ENCODE measurements at regions not wholly inside any gene's neighbourhood (a gene's known extent, or its start where the extent isn't known, plus 50 kb on each side); places are given as distances from the start of the nearest gene placed in this dataset.

- TF ChIP-seq HMGA2 (CRISPR knock-in tag; IDR thresholded peaks at IDR 0.05) (no peak), ZNF232 (CRISPR knock-in tag; IDR thresholded peaks at IDR 0.05) (no peak), GRHL2 (CRISPR knock-in tag; IDR thresholded peaks at IDR 0.05; ENCODE audit: insufficient replicate concordance, severe bottlenecking) (no peak), TP53 (CRISPR knock-in tag; IDR thresholded peaks at IDR 0.05) (no peak), ZNF532 (CRISPR knock-in tag; IDR thresholded peaks at IDR 0.05; ENCODE audit: borderline replicate concordance) (no peak)
- TF ChIP-seq, protein P1, sequence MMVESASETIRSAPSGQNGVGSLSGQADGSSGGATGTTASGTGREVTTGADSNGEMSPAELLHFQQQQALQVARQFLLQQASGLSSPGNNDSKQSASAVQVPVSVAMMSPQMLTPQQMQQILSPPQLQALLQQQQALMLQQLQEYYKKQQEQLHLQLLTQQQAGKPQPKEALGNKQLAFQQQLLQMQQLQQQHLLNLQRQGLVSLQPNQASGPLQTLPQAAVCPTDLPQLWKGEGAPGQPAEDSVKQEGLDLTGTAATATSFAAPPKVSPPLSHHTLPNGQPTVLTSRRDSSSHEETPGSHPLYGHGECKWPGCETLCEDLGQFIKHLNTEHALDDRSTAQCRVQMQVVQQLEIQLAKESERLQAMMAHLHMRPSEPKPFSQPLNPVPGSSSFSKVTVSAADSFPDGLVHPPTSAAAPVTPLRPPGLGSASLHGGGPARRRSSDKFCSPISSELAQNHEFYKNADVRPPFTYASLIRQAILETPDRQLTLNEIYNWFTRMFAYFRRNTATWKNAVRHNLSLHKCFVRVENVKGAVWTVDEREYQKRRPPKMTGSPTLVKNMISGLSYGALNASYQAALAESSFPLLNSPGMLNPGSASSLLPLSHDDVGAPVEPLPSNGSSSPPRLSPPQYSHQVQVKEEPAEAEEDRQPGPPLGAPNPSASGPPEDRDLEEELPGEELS (CRISPR knock-in tag; IDR thresholded peaks at IDR 0.05), result no peak
- TF ChIP-seq, protein P2, sequence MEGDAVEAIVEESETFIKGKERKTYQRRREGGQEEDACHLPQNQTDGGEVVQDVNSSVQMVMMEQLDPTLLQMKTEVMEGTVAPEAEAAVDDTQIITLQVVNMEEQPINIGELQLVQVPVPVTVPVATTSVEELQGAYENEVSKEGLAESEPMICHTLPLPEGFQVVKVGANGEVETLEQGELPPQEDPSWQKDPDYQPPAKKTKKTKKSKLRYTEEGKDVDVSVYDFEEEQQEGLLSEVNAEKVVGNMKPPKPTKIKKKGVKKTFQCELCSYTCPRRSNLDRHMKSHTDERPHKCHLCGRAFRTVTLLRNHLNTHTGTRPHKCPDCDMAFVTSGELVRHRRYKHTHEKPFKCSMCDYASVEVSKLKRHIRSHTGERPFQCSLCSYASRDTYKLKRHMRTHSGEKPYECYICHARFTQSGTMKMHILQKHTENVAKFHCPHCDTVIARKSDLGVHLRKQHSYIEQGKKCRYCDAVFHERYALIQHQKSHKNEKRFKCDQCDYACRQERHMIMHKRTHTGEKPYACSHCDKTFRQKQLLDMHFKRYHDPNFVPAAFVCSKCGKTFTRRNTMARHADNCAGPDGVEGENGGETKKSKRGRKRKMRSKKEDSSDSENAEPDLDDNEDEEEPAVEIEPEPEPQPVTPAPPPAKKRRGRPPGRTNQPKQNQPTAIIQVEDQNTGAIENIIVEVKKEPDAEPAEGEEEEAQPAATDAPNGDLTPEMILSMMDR (IDR thresholded peaks at IDR 0.05), result no peak
- ATAC-seq (no peak), DNase-seq (ENCODE audit: low spot score) (no peak)
- Mint-ChIP-seq H3K27me3 (ENCODE audit: low read depth) (no peaks in the 10 kb centered on the region; the same call in 1 of the 2 replicates), H3K36me3 (0 out of 2 replicates have a peak, but pooled peaks cover 5% of the 10 kb centered on the region), H3K9me3 (peaks cover 34% of the 10 kb centered on the region), H3K27ac (no peak overlapping the region), H3K4me3 (no peak overlapping the region), H3K4me1 (no peaks in the 10 kb centered on the region)
- POLR2A ChIA-PET, result no interaction called here
- CTCF ChIA-PET, result no interaction called here
These were observed 457.3 kb upstream of the ISX start for GRCh38 chr22:34608540-34609115.

DNA sequence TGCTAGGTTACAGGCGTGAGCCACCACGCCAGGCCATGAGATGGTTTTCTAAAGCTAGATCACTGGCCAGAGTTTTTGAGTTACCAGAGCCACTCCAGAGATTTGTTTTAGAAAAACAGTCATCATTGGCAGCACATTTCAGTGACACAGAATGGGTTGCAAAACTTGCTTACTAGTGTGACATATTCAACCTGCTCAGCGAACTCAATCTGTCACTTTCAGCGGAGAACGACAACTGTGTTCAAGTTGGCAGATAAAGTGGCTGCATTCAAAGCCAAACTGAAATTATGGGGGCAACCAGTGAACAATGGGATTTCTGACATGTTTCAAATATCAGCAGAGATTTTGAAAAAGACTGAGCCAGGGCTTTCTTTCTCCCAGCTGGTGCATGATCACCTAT lies 456.3 kb upstream of the ISX start:
- Mint-ChIP-seq H3K27me3 (ENCODE audit: low read depth) (peaks cover 3% of the 10 kb centered on the region), H3K36me3 (0 out of 2 replicates have a peak, but pooled peaks cover 5% of the 10 kb centered on the region), H3K27ac (no peak overlapping the region), H3K4me1 (no peaks in the 10 kb centered on the region), H3K9me3 (peaks cover 34% of the 10 kb centered on the region), H3K4me3 (no peak overlapping the region)
- no peak for TF ChIP-seq FOXP1 (CRISPR knock-in tag; IDR thresholded peaks at IDR 0.05; ENCODE audit: borderline replicate concordance)
- TF ChIP-seq ZNF121 (CRISPR knock-in tag; IDR thresholded peaks at IDR 0.05), result no peak
- no peak for TF ChIP-seq NFATC4 (CRISPR knock-in tag; IDR thresholded peaks at IDR 0.05)
- no peak for TF ChIP-seq CREB1 (CRISPR knock-in tag; IDR thresholded peaks at IDR 0.05)
- TF ChIP-seq, protein P3, sequence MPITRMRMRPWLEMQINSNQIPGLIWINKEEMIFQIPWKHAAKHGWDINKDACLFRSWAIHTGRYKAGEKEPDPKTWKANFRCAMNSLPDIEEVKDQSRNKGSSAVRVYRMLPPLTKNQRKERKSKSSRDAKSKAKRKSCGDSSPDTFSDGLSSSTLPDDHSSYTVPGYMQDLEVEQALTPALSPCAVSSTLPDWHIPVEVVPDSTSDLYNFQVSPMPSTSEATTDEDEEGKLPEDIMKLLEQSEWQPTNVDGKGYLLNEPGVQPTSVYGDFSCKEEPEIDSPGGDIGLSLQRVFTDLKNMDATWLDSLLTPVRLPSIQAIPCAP (CRISPR knock-in tag; IDR thresholded peaks at IDR 0.05), result no peak
- TF ChIP-seq NR2C2 (CRISPR knock-in tag; IDR thresholded peaks at IDR 0.05), result no peak
- no peak for TF ChIP-seq TEAD1 (CRISPR knock-in tag; IDR thresholded peaks at IDR 0.05)
- ATAC-seq (no peak), DNase-seq (ENCODE audit: low spot score) (no peak)
- POLR2A ChIA-PET, result no interaction called here
- CTCF ChIA-PET, result no interaction called here

DNA sequence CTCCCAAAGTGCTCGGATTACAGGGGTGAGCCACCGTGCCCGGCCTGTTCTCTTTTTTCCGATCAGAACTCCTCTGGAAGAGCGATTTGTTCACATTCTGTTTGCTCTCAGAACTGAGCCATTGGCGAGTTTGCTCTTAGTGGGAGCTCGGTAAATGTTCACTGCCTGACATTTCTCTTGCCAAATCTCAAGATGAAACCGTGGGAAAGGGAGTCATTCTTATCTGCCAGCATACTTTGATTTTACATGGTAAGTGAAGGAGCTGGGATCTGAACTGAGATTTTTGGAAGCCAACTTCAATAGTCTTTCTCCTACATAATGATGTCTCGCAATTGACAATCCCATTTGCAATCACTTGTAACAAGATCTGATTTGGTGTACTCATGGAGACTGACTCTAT lies 445.8 kb upstream of the ISX start:
- POLR2A ChIA-PET, result no interaction called here
- no peak for ATAC-seq

More for the DNA sequence above, 445.8 kb upstream of the ISX start:
- H3K9me3 Mint-ChIP-seq, result 0 out of 2 replicates have a peak, but pooled peaks cover 3% of the 10 kb centered on the region
- H3K36me3 Mint-ChIP-seq, result peaks cover 2% of the 10 kb centered on the region
- no peak overlapping the region for H3K27ac Mint-ChIP-seq
- H3K4me3 Mint-ChIP-seq, result no peak overlapping the region
- TF ChIP-seq IRF2 (CRISPR knock-in tag; IDR thresholded peaks at IDR 0.05; ENCODE audit: borderline replicate concordance, low read depth) (no peak), ZNF121 (CRISPR knock-in tag; IDR thresholded peaks at IDR 0.05) (no peak), NR2C2 (CRISPR knock-in tag; IDR thresholded peaks at IDR 0.05) (no peak)
- H3K4me1 Mint-ChIP-seq, result 0 out of 2 replicates have a peak, but pooled peaks cover 3% of the 10 kb centered on the region
- no peaks in the 10 kb centered on the region for H3K27me3 Mint-ChIP-seq (ENCODE audit: low read depth)
- CTCF ChIA-PET, result no interaction called here
- DNase-seq (ENCODE audit: low spot score), result no peak

All from WTC11 (cell line).